Astrocyte (in vitro differentiated cells and primary cell): ENCODE measurements at regions not wholly inside any gene's neighbourhood (a gene's known extent, or its start where the extent isn't known, plus 50 kb on each side); places are given as distances from the start of the nearest gene placed in this dataset.

Experiments
- DNase-seq: peaks from one replicate; pipeline ENCODE4 v3.0.0-alpha.2; 2010; ENCODE audit warnings: low read depth
- FAIRE-seq: peaks from 2 replicates; lab custom pipeline; 2011; peaks lifted over from hg19 to GRCh38; lab: Jason Lieb, UNC
- H2AFZ ChIP-seq: 2 replicates; pipeline ENCODE4 v1.6.0; 2012; ENCODE audit warnings: low read depth, low read length, inconsistent platforms
- H3K27ac ChIP-seq: 2 replicates; pipeline ENCODE4 v1.5.1; 2011; ENCODE audit warnings: low read depth, low read length, inconsistent platforms
- H3K27me3 ChIP-seq: 2 replicates; pipeline ENCODE4 v1.6.0; 2011; ENCODE audit warnings: low read length, inconsistent platforms; ENCODE audit not compliant: insufficient read depth
- H3K36me3 ChIP-seq: 2 replicates; pipeline ENCODE4 v1.5.1; 2011; ENCODE audit warnings: low read length, inconsistent platforms; ENCODE audit not compliant: insufficient read depth
- H3K4me1 ChIP-seq: 2 replicates; pipeline ENCODE4 v1.5.1; 2011; ENCODE audit warnings: low read length, inconsistent platforms; ENCODE audit not compliant: insufficient read depth
- H3K4me2 ChIP-seq: 2 replicates; pipeline ENCODE4 v1.6.0; 2012; ENCODE audit warnings: low read length, inconsistent platforms
- H3K4me3 ChIP-seq: 2 replicates; pipeline ENCODE4 v1.5.1; 2011; ENCODE audit warnings: low read depth, mild to moderate bottlenecking, low read length, inconsistent platforms; ENCODE audit not compliant: insufficient read depth
- H3K79me2 ChIP-seq: 2 replicates; pipeline ENCODE4 v1.6.0; 2012; ENCODE audit warnings: mild to moderate bottlenecking, low read length, inconsistent platforms; ENCODE audit not compliant: insufficient read depth
- H3K9ac ChIP-seq: 2 replicates; pipeline ENCODE4 v1.6.0; 2012; ENCODE audit warnings: mild to moderate bottlenecking, low read length, inconsistent platforms
- H3K9me3 ChIP-seq: 2 replicates; pipeline ENCODE4 v1.5.1; 2012; ENCODE audit warnings: low read depth, mild to moderate bottlenecking, low read length, inconsistent platforms; ENCODE audit not compliant: insufficient read depth
- H4K20me1 ChIP-seq: 2 replicates; pipeline ENCODE4 v1.6.0; 2012; ENCODE audit warnings: low read length, inconsistent platforms; ENCODE audit not compliant: insufficient read depth
- H3K27ac Mint-ChIP-seq: one replicate; pipeline ENCODE4 v1.8.0; 2021; ENCODE audit warnings: mild to moderate bottlenecking, mixed read lengths; ENCODE audit not compliant: unreplicated experiment
- H3K27me3 Mint-ChIP-seq: one replicate; pipeline ENCODE4 v1.8.0; 2021; ENCODE audit warnings: low read depth, mixed read lengths; ENCODE audit not compliant: unreplicated experiment
- H3K36me3 Mint-ChIP-seq: one replicate; pipeline ENCODE4 v1.8.0; 2021; ENCODE audit warnings: low read depth, mixed read lengths; ENCODE audit not compliant: unreplicated experiment
- H3K4me1 Mint-ChIP-seq: one replicate; pipeline ENCODE4 v1.8.0; 2021; ENCODE audit warnings: low read depth, mixed read lengths; ENCODE audit not compliant: unreplicated experiment
- H3K4me3 Mint-ChIP-seq: one replicate; pipeline ENCODE4 v1.8.0; 2021; ENCODE audit warnings: mild to moderate bottlenecking, moderate library complexity, mixed read lengths; ENCODE audit not compliant: unreplicated experiment
- H3K9me3 Mint-ChIP-seq: one replicate; pipeline ENCODE4 v1.8.0; 2021; ENCODE audit warnings: mild to moderate bottlenecking, mixed read lengths; ENCODE audit not compliant: unreplicated experiment
- CTCF ChIP-seq: IDR thresholded peaks from 2 replicates; pipeline ENCODE4 v1.5.1; 2011; ENCODE audit warnings: low read depth, mild to moderate bottlenecking, inconsistent platforms, low read length, moderate library complexity; ENCODE audit not compliant: insufficient read depth
- EZH2 ChIP-seq: IDR thresholded peaks from 2 replicates; pipeline ENCODE4 v1.6.1; 2012; ENCODE audit warnings: mild to moderate bottlenecking, low read length, inconsistent platforms; ENCODE audit not compliant: insufficient read depth

- H3K27me3 ChIP-seq: no peaks in the 10 kb centered on the region
- no peak overlapping the region for H2AFZ ChIP-seq
- FAIRE-seq (no peak), DNase-seq (no peak)
- no peak overlapping the region for H3K4me3 ChIP-seq
- no peak overlapping the region for H3K4me2 ChIP-seq
- Mint-ChIP-seq H3K27ac (no peak overlapping the region), H3K27me3 (no peaks in the 10 kb centered on the region), H3K4me3 (no peak overlapping the region), H3K9me3 (peaks cover 1% of the 10 kb centered on the region), H3K4me1 (no peaks in the 10 kb centered on the region), H3K36me3 (no peaks in the 10 kb centered on the region)
- H4K20me1 ChIP-seq: no peaks in the 10 kb centered on the region
- TF ChIP-seq EZH2 (no peak), CTCF (no peak)
- no peaks in the 10 kb centered on the region for H3K79me2 ChIP-seq
- H3K4me1 ChIP-seq: no peaks in the 10 kb centered on the region
- H3K9ac ChIP-seq: no peak overlapping the region
- no peaks in the 10 kb centered on the region for H3K36me3 ChIP-seq
- H3K27ac ChIP-seq: no peak overlapping the region
- H3K9me3 ChIP-seq: no peaks in the 10 kb centered on the region
Measured at GRCh38 chr15:61700803-61701202, 359.4 kb downstream of the VPS13C start.

- Histone ChIP-seq H3K36me3 (no peaks in the 10 kb centered on the region), H2AFZ (no peak overlapping the region), H3K4me2 (no peak overlapping the region), H3K4me1 (no peaks in the 10 kb centered on the region), H4K20me1 (no peaks in the 10 kb centered on the region), H3K4me3 (no peak overlapping the region), H3K27ac (no peak overlapping the region), H3K9me3 (no peaks in the 10 kb centered on the region), H3K27me3 (no peaks in the 10 kb centered on the region), H3K79me2 (no peaks in the 10 kb centered on the region), H3K9ac (no peak overlapping the region)
- DNase-seq: no peak
- TF ChIP-seq CTCF (no peak), EZH2 (no peak)
- H3K27ac Mint-ChIP-seq: no peak overlapping the region
- no peaks in the 10 kb centered on the region for H3K27me3 Mint-ChIP-seq
- H3K4me1 Mint-ChIP-seq: no peaks in the 10 kb centered on the region
- H3K4me3 Mint-ChIP-seq: no peak overlapping the region
- no peaks in the 10 kb centered on the region for H3K36me3 Mint-ChIP-seq
- FAIRE-seq: no peak
- H3K9me3 Mint-ChIP-seq: no peaks in the 10 kb centered on the region
Measured at GRCh38 chr15:61697796-61698195, 362.5 kb downstream of the VPS13C start.

- Histone ChIP-seq H3K4me3 (no peak overlapping the region), H3K36me3 (no peaks in the 10 kb centered on the region), H3K27ac (no peak overlapping the region), H3K4me1 (no peaks in the 10 kb centered on the region), H2AFZ (no peak overlapping the region), H3K79me2 (no peaks in the 10 kb centered on the region), H4K20me1 (no peaks in the 10 kb centered on the region), H3K9ac (no peak overlapping the region), H3K4me2 (no peak overlapping the region), H3K27me3 (no peaks in the 10 kb centered on the region), H3K9me3 (no peaks in the 10 kb centered on the region)
- Mint-ChIP-seq H3K4me1 (no peaks in the 10 kb centered on the region), H3K36me3 (no peaks in the 10 kb centered on the region), H3K4me3 (no peak overlapping the region), H3K27me3 (peaks cover 11% of the 10 kb centered on the region), H3K9me3 (peaks cover 2% of the 10 kb centered on the region), H3K27ac (no peak overlapping the region)
- FAIRE-seq (no peak), DNase-seq (no peak)
- TF ChIP-seq EZH2 (no peak), CTCF (no peak)
Measured at GRCh38 chr15:61689067-61689466, 371.2 kb downstream of the VPS13C start.
